ENCODE measurements at regions not wholly inside any gene's neighbourhood (a gene's known extent, or its start where the extent isn't known, plus 50 kb on each side); places are given as distances from the start of the nearest gene placed in this dataset.

- ATAC-seq: no peak
- intact Hi-C loops (cut with micrococcal nuclease): no loop called here
- no peak for DNase-seq (ENCODE audit: low read depth, low spot score)
- no peaks in the 10 kb centered on the region for H3K4me1 ChIP-seq (ENCODE audit: control insufficient read depth in 1 of 2, insufficient read depth in 2 of 2, low read length in 2 of 2)
- no peak overlapping the region for H2AFZ ChIP-seq (ENCODE audit: low read depth, low read length, poor library complexity, severe bottlenecking)
- H3K27me3 ChIP-seq (ENCODE audit: insufficient read depth, low read length): no peaks in the 10 kb centered on the region
- no peak overlapping the region for H3K27ac ChIP-seq (ENCODE audit: low read depth, low read length)
- no peaks in the 10 kb centered on the region for H3K79me2 ChIP-seq (ENCODE audit: insufficient read depth, low read length)
- TF ChIP-seq ZNF274 (IDR thresholded peaks at IDR 0.05; ENCODE audit: low read depth, low read length) (no peak), POLR2A (IDR thresholded peaks at IDR 0.05; ENCODE audit: borderline replicate concordance, extremely low read depth, insufficient read depth, insufficient read length) (no peak), YY1 (IDR thresholded peaks at IDR 0.05; ENCODE audit: extremely low read depth, insufficient replicate concordance, low read depth, low read length) (no peak), POLR2AphosphoS5 (IDR thresholded peaks at IDR 0.05; ENCODE audit: low read depth, low read length) (no peak), ZFX (IDR thresholded peaks at IDR 0.05) (no peak), MAX (IDR thresholded peaks at IDR 0.05) (no peak)
- H3K4me2 ChIP-seq (ENCODE audit: low read length): no peak overlapping the region
- no peaks in the 10 kb centered on the region for H3K36me3 ChIP-seq (ENCODE audit: control insufficient read depth in 1 of 2, insufficient read depth in 2 of 2, low read length in 2 of 2)
- ChIA-PET RAD21 (ENCODE audit: low non-redundant PET in 1 of 2, low total read pairs in 2 of 2, uncharacterized antibody in 2 of 2, unreplicated experiment in 2 of 2) (no interaction called here), CTCF (no interaction called here), POLR2A (no interaction called here)
- H3K9me3 ChIP-seq (ENCODE audit: control insufficient read depth in 1 of 2, insufficient read depth in 1 of 2, low read depth in 1 of 2, low read length in 2 of 2): no peaks in the 10 kb centered on the region
- no peaks in the 10 kb centered on the region for H4K20me1 ChIP-seq (ENCODE audit: insufficient read depth)
- H3K4me3 ChIP-seq (replicated peaks in 1 of 2; ENCODE audit: low read depth in 1 of 2, low read length in 2 of 2): no peak overlapping the region
- no TSS peak for BruUV-seq (replicated peaks)
- no peaks in the 10 kb centered on the region for H3K9me2 ChIP-seq (ENCODE audit: insufficient read depth)
- no peak overlapping the region for H3K9ac ChIP-seq (ENCODE audit: low read length)
These were observed 396.6 kb upstream of the PCDH20 start for GRCh38 chr13:61812286-61812685.

GRCh38 chr13:61810065-61810464, 394.4 kb upstream of the PCDH20 start:
- POLR2A ChIA-PET: no interaction called here
- no peaks in the 10 kb centered on the region for H4K20me1 ChIP-seq (ENCODE audit: insufficient read depth)
- H3K4me3 ChIP-seq (replicated peaks in 1 of 2; ENCODE audit: low read depth in 1 of 2, low read length in 2 of 2): no peak overlapping the region
- no peaks in the 10 kb centered on the region for H3K4me1 ChIP-seq (ENCODE audit: control insufficient read depth in 1 of 2, insufficient read depth in 2 of 2, low read length in 2 of 2)
- no peaks in the 10 kb centered on the region for H3K36me3 ChIP-seq (ENCODE audit: control insufficient read depth in 1 of 2, insufficient read depth in 2 of 2, low read length in 2 of 2)
- H3K9me3 ChIP-seq (ENCODE audit: control insufficient read depth in 1 of 2, insufficient read depth in 1 of 2, low read depth in 1 of 2, low read length in 2 of 2): no peaks in the 10 kb centered on the region
- CTCF ChIA-PET: no interaction called here
- ATAC-seq (no peak), DNase-seq (ENCODE audit: low read depth, low spot score) (no peak)
- no peak overlapping the region for H2AFZ ChIP-seq (ENCODE audit: low read depth, low read length, poor library complexity, severe bottlenecking)
- no peak overlapping the region for H3K4me2 ChIP-seq (ENCODE audit: low read length)
- BruUV-seq (replicated peaks): no TSS peak
- H3K9me2 ChIP-seq (ENCODE audit: insufficient read depth): no peaks in the 10 kb centered on the region
- intact Hi-C loops (cut with micrococcal nuclease): no loop called here
- no peak overlapping the region for H3K27ac ChIP-seq (ENCODE audit: low read depth, low read length)
- RAD21 ChIA-PET (ENCODE audit: low non-redundant PET in 1 of 2, low total read pairs in 2 of 2, uncharacterized antibody in 2 of 2, unreplicated experiment in 2 of 2): no interaction called here
- H3K79me2 ChIP-seq (ENCODE audit: insufficient read depth, low read length): no peaks in the 10 kb centered on the region
- H3K27me3 ChIP-seq (ENCODE audit: insufficient read depth, low read length): no peaks in the 10 kb centered on the region
- H3K9ac ChIP-seq (ENCODE audit: low read length): no peak overlapping the region
- TF ChIP-seq POLR2A (IDR thresholded peaks at IDR 0.05; ENCODE audit: borderline replicate concordance, extremely low read depth, insufficient read depth, insufficient read length): no peak
- TF ChIP-seq ZBTB33 (IDR thresholded peaks at IDR 0.05; ENCODE audit: extremely low read depth, insufficient replicate concordance, low read length): no peak
- TF ChIP-seq YY1 (IDR thresholded peaks at IDR 0.05; ENCODE audit: extremely low read depth, insufficient replicate concordance, low read depth, low read length): no peak
- no peak for TF ChIP-seq EGR1 (IDR thresholded peaks at IDR 0.05; ENCODE audit: low read depth)
- no peak for TF ChIP-seq CTCF (IDR thresholded peaks at IDR 0.05 in 2 of 3, conservative IDR thresholded peaks at IDR 0.05 in 1 of 3; ENCODE audit: borderline replicate concordance in 1 of 3, insufficient read depth in 1 of 3, low read depth in 2 of 3, low read length in 2 of 3)
- TF ChIP-seq CBX3 (IDR thresholded peaks at IDR 0.05; ENCODE audit: low read depth): no peak
- TF ChIP-seq TCF7L2 (IDR thresholded peaks at IDR 0.05; ENCODE audit: borderline replicate concordance, extremely low read depth, insufficient read depth, insufficient read length): no peak
- TF ChIP-seq ZFX (IDR thresholded peaks at IDR 0.05): no peak
- TF ChIP-seq SIN3A (IDR thresholded peaks at IDR 0.05; ENCODE audit: low read depth): no peak

Measured in HCT116 (cell line).